Fibroblast of the conjunctiva (primary cell): ENCODE measurements at regions not wholly inside any gene's neighbourhood (a gene's known extent, or its start where the extent isn't known, plus 50 kb on each side); places are given as distances from the start of the nearest gene placed in this dataset.

ENCODE experiments used
- DNase-seq: peaks from one replicate; pipeline ENCODE4 v3.0.0-alpha.2; 2010; ENCODE audit warnings: low read depth

GRCh38 chr15:69898243-69898642 is 199.5 kb downstream of the TLE3 start:
- DNase-seq = no peak

- DNase-seq = no peak
Measured at GRCh38 chr15:69902414-69903062, 195.2 kb downstream of the TLE3 start.

GRCh38 chr15:69903470-69904469 is 193.9 kb downstream of the TLE3 start:
- DNase-seq = no peak

GRCh38 chr15:69906256-69907185 is 191.2 kb downstream of the TLE3 start:
- DNase-seq = no peak

GRCh38 chr15:69908060-69908459 is 189.7 kb downstream of the TLE3 start:
- DNase-seq = no peak

- DNase-seq = no peak
Measured at GRCh38 chr15:69908590-69909420, 188.9 kb downstream of the TLE3 start.

GRCh38 chr15:69909719-69910444 is 187.8 kb downstream of the TLE3 start:
- DNase-seq = no peak

- DNase-seq = no peak
Measured at GRCh38 chr15:69910514-69910913, 187.2 kb downstream of the TLE3 start.

- no peak for DNase-seq
Measured at GRCh38 chr15:69912116-69912515, 185.6 kb downstream of the TLE3 start.

GRCh38 chr15:69914040-69914439 is 183.7 kb downstream of the TLE3 start:
- DNase-seq = no peak

- DNase-seq = no peak
Measured at GRCh38 chr15:69914960-69915359, 182.8 kb downstream of the TLE3 start.

GRCh38 chr15:69916169-69916785 is 181.4 kb downstream of the TLE3 start:
- no peak for DNase-seq

GRCh38 chr15:69917056-69917455 is 180.7 kb downstream of the TLE3 start:
- DNase-seq = no peak

GRCh38 chr15:69919816-69920215 is 177.9 kb downstream of the TLE3 start:
- no peak for DNase-seq

- no peak for DNase-seq
Measured at GRCh38 chr15:69920221-69920620, 177.5 kb downstream of the TLE3 start.

- DNase-seq = no peak
Measured at GRCh38 chr15:69921626-69922619, 175.8 kb downstream of the TLE3 start.

GRCh38 chr15:69924531-69924930 is 173.2 kb downstream of the TLE3 start:
- no peak for DNase-seq

- DNase-seq = no peak
Measured at GRCh38 chr15:69926006-69926405, 171.7 kb downstream of the TLE3 start.

- no peak for DNase-seq
Measured at GRCh38 chr15:69926721-69927120, 171.0 kb downstream of the TLE3 start.
